GM21825 (cell line): ENCODE measurements at regions not wholly inside any gene's neighbourhood (a gene's known extent, or its start where the extent isn't known, plus 50 kb on each side); places are given as distances from the start of the nearest gene placed in this dataset.
"Not testable (repeated sequence)": the region's sequence is repeated elsewhere in the genome, so short reads cannot be mapped to it uniquely, and the experiment has no call there.

ENCODE experiments used
- ATAC-seq: cut with Tn5 transposase; IDR thresholded peaks from one replicate; pipeline ENCODE4 v1.9.1; 2021; ENCODE audit warnings: mild to moderate bottlenecking, moderate library complexity; ENCODE audit not compliant: unreplicated experiment

DNA sequence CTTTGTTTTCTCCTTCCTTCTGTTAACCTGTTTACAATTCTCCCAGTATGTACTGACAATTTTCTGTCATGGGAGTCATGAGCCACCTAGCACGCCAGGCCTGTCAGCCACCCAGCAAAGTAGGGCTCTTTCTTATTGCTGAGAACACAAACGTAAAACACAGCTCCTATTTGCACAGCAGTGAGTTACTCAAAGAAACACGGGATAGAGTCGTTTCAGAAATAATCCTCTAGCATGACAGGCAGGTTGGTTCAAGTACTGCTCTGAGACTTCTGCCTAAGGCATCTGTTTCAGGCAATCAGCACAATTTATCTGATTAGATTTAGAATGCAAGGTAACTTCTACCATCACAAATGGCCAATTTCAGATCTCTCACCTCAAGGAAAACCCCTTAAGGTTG, 88.8 kb downstream of the CD24 start:
- no peak for ATAC-seq

DNA sequence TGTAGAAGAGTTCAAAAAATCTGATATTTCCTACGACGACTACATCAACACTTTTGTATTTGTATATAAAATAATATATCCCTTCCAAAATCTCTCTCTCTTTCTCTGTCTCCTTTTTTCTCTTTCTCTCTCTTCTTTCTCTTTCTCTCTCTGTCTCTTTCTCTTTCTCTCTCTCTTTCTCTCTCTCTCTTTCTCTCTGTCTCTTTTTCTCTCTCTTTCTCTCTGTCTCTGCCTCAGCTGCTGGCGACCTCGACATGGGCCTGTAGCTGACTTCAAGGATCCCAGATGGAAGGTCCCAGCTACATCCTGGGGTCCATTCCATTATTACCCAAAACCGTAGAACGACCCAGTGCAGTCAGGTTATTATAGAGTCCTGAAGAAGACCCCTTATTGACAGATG, 90.0 kb downstream of the CD24 start:
- ATAC-seq: no peak

GRCh38 chr6:106883808-106884262, 90.7 kb downstream of the CD24 start:
- no peak for ATAC-seq

DNA sequence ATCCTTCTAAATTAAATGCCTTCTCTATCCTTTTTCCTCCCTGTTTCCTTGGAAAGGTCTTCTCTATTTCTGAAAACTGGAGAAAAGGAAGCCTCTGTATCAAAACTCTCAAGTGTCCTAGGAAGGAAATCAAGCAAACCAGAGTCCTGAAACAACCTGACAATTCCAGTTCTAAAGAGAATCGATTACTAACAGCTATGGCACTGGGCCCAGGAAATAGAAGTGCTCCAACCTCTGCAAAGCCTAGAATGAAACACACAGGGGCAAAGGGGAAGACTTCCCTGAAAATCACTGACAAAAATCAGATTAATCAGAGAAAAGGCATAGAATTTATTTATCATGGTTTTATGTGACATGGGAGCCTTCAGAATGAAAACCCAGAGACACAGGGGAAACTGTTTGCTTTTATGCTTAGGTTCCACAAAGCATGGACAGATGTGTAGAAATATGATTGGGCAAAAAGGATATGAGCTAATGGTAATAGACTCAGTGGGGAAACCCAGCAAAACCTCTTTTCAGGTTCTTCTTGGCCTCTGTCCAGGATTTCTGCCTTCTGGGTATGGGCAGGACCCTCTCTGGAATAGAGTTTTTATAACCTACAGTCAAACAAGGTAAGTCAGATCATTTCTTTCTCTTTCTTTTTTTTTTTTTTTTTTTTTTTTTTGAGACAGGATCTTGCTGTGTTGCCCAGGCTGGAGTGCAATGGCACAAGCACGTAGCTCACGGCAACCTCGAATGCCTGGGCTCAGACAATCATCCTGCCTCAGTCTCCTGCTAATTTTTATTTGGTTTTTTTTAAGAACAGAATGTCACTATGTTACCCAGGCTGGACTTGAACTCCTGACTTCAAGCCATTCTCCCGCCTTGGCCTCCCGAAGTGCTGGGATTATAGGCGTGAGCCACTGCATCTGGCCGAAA, 91.7 kb downstream of the CD24 start:
- ATAC-seq: no peak

DNA sequence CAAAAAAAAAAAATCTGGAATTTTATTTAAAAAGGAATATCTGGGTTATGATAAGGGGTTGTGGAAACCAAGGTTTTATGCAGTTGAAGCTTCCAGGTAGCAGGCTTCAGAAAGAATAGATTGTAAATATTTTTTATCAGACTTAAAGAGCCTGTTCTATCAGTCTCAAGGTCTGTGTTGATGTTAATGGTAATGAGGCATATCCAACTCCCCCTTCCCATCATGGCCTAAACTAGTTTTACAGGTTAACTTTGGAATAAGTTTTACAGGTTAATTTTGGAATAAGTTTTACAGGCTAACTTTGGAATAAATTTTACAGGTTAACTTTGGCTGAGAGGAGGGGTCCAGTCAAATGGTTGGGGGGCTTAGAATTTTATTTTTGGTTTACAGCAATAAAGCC, 92.4 kb downstream of the CD24 start:
- no peak for ATAC-seq

GRCh38 chr6:106880952-106881351, 93.6 kb downstream of the CD24 start:
- ATAC-seq: no peak

- no peak for ATAC-seq
Observed at GRCh38 chr6:106875782-106876321, 98.7 kb downstream of the CD24 start.

- ATAC-seq: no peak
Observed at GRCh38 chr6:106874481-106874880, 100.0 kb downstream of the CD24 start.

- ATAC-seq: no peak
Observed at GRCh38 chr6:106872049-106872448, 102.5 kb downstream of the CD24 start.

GRCh38 chr6:106870824-106871717, 103.5 kb downstream of the CD24 start:
- no peak for ATAC-seq

DNA sequence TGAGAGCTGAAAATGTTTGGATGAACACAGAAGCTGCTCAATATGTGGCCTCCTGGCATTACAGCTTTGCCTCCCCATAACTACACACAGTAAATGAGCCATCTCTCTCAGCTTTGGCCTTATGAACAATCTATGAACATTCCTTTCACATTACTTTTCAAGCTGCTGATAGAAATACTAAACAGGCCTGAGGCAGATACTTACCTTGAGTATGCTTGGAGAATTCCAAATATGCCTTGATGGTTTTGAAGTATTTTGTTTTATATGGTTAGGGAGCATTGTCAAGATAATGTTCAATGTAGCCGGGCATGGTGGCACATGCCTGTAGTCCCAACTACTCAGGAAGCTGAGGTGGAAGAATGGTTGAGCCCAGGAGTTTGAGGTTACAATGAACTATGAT, 104.5 kb downstream of the CD24 start:
- no peak for ATAC-seq

DNA sequence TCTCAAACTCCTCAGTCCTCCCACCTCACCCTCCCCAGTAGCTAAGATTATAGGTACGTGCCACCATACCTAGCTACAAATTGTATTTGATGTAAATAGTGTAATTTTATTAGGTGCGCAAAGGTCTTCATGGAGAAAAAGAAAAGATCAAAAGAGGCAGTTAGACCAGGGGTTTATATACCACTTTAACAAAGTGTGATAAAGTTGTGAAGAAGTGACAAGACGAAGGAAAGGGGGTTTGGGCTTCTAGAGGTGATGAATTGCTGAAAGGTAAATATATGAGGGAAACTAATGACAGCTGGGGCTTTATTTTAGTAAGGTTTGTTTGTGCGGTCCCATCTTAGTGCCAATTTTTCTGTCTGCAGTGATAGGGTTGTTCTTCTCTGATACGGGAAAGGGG, 105.3 kb downstream of the CD24 start:
- ATAC-seq: no peak

DNA sequence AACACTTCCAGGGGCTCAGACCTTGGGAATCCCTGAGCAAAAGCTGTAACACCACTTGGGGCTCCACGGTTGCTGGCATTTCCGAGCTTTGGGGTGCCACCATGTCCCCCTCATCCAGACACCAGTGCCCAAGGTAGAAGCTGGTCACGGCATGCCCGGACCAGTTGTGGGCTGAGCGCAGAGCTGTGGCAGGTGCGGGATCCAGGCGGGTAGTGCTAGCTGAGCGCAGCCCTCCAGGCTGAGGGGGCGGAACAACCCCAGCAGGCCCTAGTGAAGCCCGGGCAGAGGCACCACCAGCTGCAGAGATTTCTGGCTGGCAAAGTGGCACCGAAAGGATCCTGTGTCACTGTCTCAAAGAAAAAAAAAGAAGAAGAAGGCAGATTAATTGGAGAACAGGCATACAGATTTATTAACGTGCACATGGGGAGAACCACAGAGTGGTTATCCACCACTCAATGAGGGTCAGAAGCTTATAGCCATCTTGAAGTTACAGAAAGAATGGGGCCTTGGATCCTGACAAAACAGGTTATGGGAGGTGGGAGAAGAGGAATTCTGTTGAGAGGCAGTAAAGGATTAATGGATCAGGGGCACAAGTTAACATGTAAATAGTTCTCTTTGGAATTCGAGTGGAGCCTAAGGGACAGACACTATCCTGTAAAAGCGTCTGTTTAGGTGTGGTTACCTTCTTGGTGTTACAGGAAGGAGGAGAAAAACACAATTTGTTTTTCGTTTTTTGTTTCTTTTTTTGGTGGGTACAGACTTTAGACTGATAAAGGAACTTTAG, 107.5 kb downstream of the CD24 start:
- no peak for ATAC-seq

GRCh38 chr6:106862858-106863257, 111.7 kb downstream of the CD24 start:
- ATAC-seq: no peak

GRCh38 chr6:106860940-106861339, 113.6 kb downstream of the CD24 start:
- ATAC-seq: no peak

DNA sequence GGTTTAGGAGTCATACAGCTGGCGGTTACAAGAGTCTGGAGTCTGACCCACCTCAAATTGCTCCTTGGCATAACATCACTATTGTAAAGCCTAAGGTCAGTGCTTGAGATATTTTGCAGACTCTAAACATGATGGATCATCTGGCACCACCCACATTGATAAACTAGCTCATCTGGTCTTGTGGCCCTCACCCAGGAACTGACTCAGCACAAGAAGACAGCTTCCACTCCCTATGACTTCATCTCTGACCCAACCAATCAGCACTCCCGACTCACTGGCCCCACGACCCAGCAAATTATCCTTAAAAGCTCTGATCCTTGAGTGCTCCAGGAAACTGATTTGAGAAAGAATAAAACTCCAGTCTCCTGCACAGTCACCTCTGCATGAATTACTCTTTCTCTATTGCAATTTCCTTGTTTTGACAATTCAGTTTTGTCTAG, 115.9 kb downstream of the CD24 start:
- ATAC-seq: no peak

DNA sequence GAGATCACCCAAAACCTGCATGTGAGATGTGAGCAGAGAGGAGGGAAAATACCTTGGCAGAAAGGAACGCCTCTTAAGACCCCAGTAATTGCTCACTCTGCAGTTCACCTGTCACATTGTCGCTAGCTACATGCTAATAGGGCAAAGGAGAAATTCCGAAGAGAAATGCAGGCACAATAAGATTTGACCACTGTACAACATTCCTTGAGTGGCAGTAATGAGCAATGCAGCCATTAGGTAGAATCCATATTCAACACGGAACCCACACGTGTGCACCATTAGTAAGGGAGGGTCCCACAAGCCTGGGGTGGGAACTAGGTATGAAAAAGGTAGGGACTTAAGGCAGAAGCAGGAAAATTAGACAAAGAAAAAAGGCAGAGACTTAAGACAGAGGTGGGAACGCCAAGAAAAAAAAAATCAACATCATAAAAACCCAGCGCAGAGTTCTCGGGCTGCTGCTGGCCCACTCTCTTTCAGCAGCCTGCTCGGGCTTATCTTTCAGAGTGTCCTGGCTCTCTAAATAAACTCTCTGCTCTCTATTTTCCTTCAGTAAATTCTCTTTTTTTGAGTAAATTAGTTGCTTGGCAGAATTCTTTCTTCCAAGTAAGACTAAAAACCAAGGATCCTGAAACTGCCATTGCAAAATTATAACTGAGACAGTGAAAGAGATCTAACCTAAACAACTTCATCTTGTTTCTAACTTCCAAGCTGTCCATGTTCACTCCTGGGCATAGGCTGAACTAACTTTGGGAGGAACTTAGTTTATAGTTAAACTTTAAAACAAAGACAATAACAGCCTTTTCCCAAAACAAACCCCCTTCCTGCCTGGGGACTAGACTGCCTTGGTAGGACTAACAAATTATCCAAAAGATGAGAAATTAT, 116.5 kb downstream of the CD24 start:
- ATAC-seq: no peak

DNA sequence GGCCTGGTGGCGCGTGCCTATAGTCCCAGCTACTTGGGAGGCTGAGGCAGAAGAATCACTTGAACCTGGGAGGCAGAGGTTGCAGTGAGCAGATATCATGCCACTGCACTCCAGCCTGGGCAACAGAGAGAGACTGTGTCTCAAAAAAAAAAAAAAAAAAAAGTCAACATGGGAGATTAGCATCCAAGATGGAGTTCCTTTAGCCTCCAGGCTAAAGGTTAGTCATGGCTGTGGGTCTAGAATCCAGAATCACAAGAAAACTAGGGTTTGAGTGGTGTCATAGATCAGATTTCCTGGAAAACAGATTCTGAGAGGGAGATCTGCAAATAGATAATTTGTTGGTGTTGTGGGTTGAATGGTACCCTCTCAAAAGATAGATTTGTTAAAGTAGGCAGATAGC, 117.2 kb downstream of the CD24 start:
- not testable (repeated sequence) for ATAC-seq

DNA sequence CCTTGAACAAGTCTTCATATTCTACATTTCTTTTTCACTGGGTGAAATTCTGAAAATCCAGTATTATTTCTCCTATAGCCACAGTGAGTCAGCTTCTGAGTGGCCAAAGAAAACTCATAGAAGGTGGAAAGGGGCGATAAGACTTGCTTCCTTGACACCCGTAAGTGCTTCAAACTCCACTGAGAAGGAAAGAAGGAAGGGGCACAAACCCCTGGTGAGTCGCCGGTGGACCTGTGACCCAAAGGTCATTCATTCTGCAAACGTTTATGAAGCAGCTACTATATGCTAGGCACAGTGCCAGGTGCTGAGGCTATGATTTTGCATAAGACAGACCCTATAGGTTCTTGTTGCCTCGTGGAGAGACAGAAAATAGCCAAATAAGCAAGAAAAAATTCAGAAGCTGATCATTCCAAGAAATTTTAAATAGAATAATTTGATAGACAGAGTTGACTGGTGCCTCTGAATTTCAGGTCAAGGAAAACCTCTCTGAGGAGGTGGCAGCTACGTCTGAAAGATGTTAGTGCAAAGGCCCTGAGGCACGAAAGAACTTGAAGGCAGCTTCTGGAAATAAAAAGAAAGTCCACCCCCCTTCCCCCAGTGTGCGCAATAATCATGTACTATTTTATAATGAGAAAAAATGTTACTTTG, 118.2 kb downstream of the CD24 start:
- ATAC-seq: no peak
